ENCODE measurements at regions not wholly inside any gene's neighbourhood (a gene's known extent, or its start where the extent isn't known, plus 50 kb on each side); places are given as distances from the start of the nearest gene placed in this dataset.

GRCh38 chr2:8544786-8545694 is 136.8 kb upstream of the ID2 start:
- CTCF ChIA-PET (ENCODE audit: low intra/inter-chr PET ratio), result interaction anchor here (1.3 kb wide), 1 partner anchor 141 kb away, joined by 4 read pairs; no protein-coding TSS in a partner anchor
- intact Hi-C loops (cut with micrococcal nuclease) (loop anchor here (2.0 kb wide), 1 partner anchor 18 kb away; no protein-coding TSS in a partner anchor), in situ Hi-C loops (cut with MboI) (no loop called here)
- no peaks in the 10 kb centered on the region for H4K20me1 ChIP-seq (replicated peaks; ENCODE audit: control insufficient read depth, insufficient read depth, low read length)
- no peak overlapping the region for H3K4me2 ChIP-seq (ENCODE audit: insufficient read depth, low read length)
- H2AFZ ChIP-seq (ENCODE audit: low read depth, low read length), result peak overlapping the region; percentile 48
- FAIRE-seq (peak; percentile 91), DNase-seq (ENCODE audit: extremely low read depth in 1 of 4, low spot score in 3 of 4) (peak; percentile 89 to 93 (median 90)), ATAC-seq (peak; percentile 98)
- no peaks in the 10 kb centered on the region for H3K9me3 ChIP-seq (replicated peaks; ENCODE audit: control insufficient read depth, insufficient read depth, low read depth, low read length)
- no peaks in the 10 kb centered on the region for H3K36me3 ChIP-seq (ENCODE audit: control insufficient read depth, insufficient read depth, low read length)
- peaks cover 0 to 3% of the 10 kb centered on the region in 2 experiments; a peak in 1 of 5 replicates for H3K27me3 ChIP-seq (ENCODE audit: control insufficient read depth in 2 of 2, insufficient read depth in 2 of 2, low read length in 2 of 2)
- no peaks in the 10 kb centered on the region for H3K79me2 ChIP-seq (ENCODE audit: control insufficient read depth, insufficient read depth, low read length)
- 0 out of 4 replicates have a peak overlapping the region, but pooled peaks of 1 of the 2 experiments have one; percentile 61 for H3K9ac ChIP-seq (ENCODE audit: insufficient read depth in 1 of 2, low read depth in 2 of 2, low read length in 2 of 2)
- H3K27ac ChIP-seq (ENCODE audit: extremely low read depth, low read depth, low read length), result no peak overlapping the region
- no TSS peak for BruUV-seq (replicated peaks)
- no peak overlapping the region for H3K4me3 ChIP-seq
- peaks cover 11 to 31% of the 10 kb centered on the region in 2 experiments for H3K4me1 ChIP-seq (replicated peaks in 1 of 2; ENCODE audit: control insufficient read depth in 2 of 2, insufficient read depth in 2 of 2, low read length in 2 of 2)
- POLR2A ChIA-PET, result interaction anchor here (0.6 to 1.2 kb wide), 4 partner anchors 9 to 137 kb away, joined by 3 to 7 read pairs (median 4); partner anchors contain the start of gene ID2
- 16% methylated on average over 25 of the region's 27 CpGs for WGBS (ENCODE audit: insufficient coverage, low coverage, missing lambda C conversion rate)
- H3K9me1 ChIP-seq (ENCODE audit: control insufficient read depth, insufficient read depth, low read length), result no peaks in the 10 kb centered on the region
- TF ChIP-seq NCOR1 (IDR thresholded peaks at IDR 0.05), result 0 out of 2 replicates have a peak, but pooled peaks have one; percentile 49
- TF ChIP-seq E2F3 (CRISPR knock-in tag; IDR thresholded peaks at IDR 0.05), result 0 out of 2 replicates have a peak, but pooled peaks have one; percentile 13
- peak; percentile 58; the same call in 1 of the 2 replicates for TF ChIP-seq ARID3A (IDR thresholded peaks at IDR 0.05; ENCODE audit: borderline replicate concordance, low read depth, low read length)
- TF ChIP-seq TCF3 (CRISPR knock-in tag; IDR thresholded peaks at IDR 0.05), result peak; percentile 68
- TF ChIP-seq SP2 (IDR thresholded peaks at IDR 0.05; ENCODE audit: extremely low read depth, low read depth, low read length, poor library complexity, severe bottlenecking), result no peak
- peak; percentile 21; the same call in 1 of the 2 replicates for TF ChIP-seq PKNOX1 (IDR thresholded peaks at IDR 0.05)
- TF ChIP-seq CBFA2T2 (conservative IDR thresholded peaks at IDR 0.05), result peak; percentile 71
- TF ChIP-seq CEBPG (CRISPR knock-in tag; IDR thresholded peaks at IDR 0.05), result 0 out of 2 replicates have a peak, but pooled peaks have one; percentile 31
- TF ChIP-seq CEBPG (tag; conservative IDR thresholded peaks at IDR 0.05 in 1 of 2, IDR thresholded peaks at IDR 0.05 in 1 of 2), result no peak
- TF ChIP-seq, protein P1, sequence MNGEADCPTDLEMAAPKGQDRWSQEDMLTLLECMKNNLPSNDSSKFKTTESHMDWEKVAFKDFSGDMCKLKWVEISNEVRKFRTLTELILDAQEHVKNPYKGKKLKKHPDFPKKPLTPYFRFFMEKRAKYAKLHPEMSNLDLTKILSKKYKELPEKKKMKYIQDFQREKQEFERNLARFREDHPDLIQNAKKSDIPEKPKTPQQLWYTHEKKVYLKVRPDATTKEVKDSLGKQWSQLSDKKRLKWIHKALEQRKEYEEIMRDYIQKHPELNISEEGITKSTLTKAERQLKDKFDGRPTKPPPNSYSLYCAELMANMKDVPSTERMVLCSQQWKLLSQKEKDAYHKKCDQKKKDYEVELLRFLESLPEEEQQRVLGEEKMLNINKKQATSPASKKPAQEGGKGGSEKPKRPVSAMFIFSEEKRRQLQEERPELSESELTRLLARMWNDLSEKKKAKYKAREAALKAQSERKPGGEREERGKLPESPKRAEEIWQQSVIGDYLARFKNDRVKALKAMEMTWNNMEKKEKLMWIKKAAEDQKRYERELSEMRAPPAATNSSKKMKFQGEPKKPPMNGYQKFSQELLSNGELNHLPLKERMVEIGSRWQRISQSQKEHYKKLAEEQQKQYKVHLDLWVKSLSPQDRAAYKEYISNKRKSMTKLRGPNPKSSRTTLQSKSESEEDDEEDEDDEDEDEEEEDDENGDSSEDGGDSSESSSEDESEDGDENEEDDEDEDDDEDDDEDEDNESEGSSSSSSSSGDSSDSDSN (IDR thresholded peaks at IDR 0.05; ENCODE audit: borderline replicate concordance in 1 of 2, low read depth in 2 of 2, low read length in 2 of 2), result 0 out of 4 replicates have a peak, but pooled peaks of 1 of the 2 experiments have one; percentile 32
- TF ChIP-seq, protein P2, sequence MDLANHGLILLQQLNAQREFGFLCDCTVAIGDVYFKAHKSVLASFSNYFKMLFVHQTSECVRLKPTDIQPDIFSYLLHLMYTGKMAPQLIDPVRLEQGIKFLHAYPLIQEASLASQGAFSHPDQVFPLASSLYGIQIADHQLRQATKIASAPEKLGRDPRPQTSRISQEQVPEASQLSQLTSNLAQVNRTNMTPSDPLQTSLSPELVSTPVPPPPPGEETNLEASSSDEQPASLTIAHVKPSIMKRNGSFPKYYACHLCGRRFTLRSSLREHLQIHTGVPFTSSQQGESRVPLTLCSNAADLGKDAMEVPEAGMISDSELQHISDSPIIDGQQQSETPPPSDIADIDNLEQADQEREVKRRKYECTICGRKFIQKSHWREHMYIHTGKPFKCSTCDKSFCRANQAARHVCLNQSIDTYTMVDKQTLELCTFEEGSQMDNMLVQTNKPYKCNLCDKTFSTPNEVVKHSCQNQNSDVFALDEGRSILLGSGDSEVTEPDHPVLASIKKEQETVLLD (IDR thresholded peaks at IDR 0.05), result no peak
- TF ChIP-seq, protein P3, sequence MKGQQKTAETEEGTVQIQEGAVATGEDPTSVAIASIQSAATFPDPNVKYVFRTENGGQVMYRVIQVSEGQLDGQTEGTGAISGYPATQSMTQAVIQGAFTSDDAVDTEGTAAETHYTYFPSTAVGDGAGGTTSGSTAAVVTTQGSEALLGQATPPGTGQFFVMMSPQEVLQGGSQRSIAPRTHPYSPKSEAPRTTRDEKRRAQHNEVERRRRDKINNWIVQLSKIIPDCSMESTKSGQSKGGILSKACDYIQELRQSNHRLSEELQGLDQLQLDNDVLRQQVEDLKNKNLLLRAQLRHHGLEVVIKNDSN (CRISPR knock-in tag; IDR thresholded peaks at IDR 0.05), result no peak; the same call in 1 of the 2 replicates

Data from K562 (cell line).